ENCODE measurements at regions not wholly inside any gene's neighbourhood (a gene's known extent, or its start where the extent isn't known, plus 50 kb on each side); places are given as distances from the start of the nearest gene placed in this dataset.

GRCh38 chr6:51529240-51529639 lies 558.2 kb downstream of the PKHD1 start:
- TF ChIP-seq CTCF (IDR thresholded peaks at IDR 0.05; ENCODE audit: low read depth, low read length): no peak
- CTCF ChIA-PET: no interaction called here
- POLR2A ChIA-PET: no interaction called here
- DNase-seq (ENCODE audit: low read depth, low spot score): no peak
- Histone ChIP-seq H3K9me3 (ENCODE audit: control insufficient read depth, insufficient read depth, low read length) (peaks cover 12% of the 10 kb centered on the region; the same call in 1 of the 2 replicates), H3K27me3 (ENCODE audit: control insufficient read depth, insufficient read depth, low read length) (no peaks in the 10 kb centered on the region), H3K27ac (ENCODE audit: low read depth, low read length) (no peak overlapping the region), H3K4me3 (ENCODE audit: low read depth, low read length) (no peak overlapping the region)

GRCh38 chr6:51531623-51532022 lies 555.8 kb downstream of the PKHD1 start:
- no peak overlapping the region for H3K4me3 ChIP-seq (ENCODE audit: low read depth, low read length)
- no peaks in the 10 kb centered on the region for H3K27me3 ChIP-seq (ENCODE audit: control insufficient read depth, insufficient read depth, low read length)
- no peak overlapping the region for H3K27ac ChIP-seq (ENCODE audit: low read depth, low read length)
- ChIA-PET CTCF (no interaction called here), POLR2A (no interaction called here)
- H3K9me3 ChIP-seq (ENCODE audit: control insufficient read depth, insufficient read depth, low read length): peaks cover 8% of the 10 kb centered on the region; the same call in 1 of the 2 replicates
- TF ChIP-seq CTCF (IDR thresholded peaks at IDR 0.05; ENCODE audit: low read depth, low read length): no peak
- DNase-seq (ENCODE audit: low read depth, low spot score): no peak

GRCh38 chr6:51533962-51534361 lies 553.5 kb downstream of the PKHD1 start:
- CTCF ChIA-PET: no interaction called here
- TF ChIP-seq CTCF (IDR thresholded peaks at IDR 0.05; ENCODE audit: low read depth, low read length): no peak
- no peak for DNase-seq (ENCODE audit: low read depth, low spot score)
- Histone ChIP-seq H3K9me3 (ENCODE audit: control insufficient read depth, insufficient read depth, low read length) (peaks cover 4% of the 10 kb centered on the region; the same call in 1 of the 2 replicates), H3K27me3 (ENCODE audit: control insufficient read depth, insufficient read depth, low read length) (no peaks in the 10 kb centered on the region), H3K27ac (ENCODE audit: low read depth, low read length) (no peak overlapping the region), H3K4me3 (ENCODE audit: low read depth, low read length) (no peak overlapping the region)
- POLR2A ChIA-PET: no interaction called here

GRCh38 chr6:51535327-51535726 lies 552.1 kb downstream of the PKHD1 start:
- Histone ChIP-seq H3K27ac (ENCODE audit: low read depth, low read length) (no peak overlapping the region), H3K4me3 (ENCODE audit: low read depth, low read length) (no peak overlapping the region), H3K9me3 (ENCODE audit: control insufficient read depth, insufficient read depth, low read length) (peaks cover 4% of the 10 kb centered on the region; the same call in 1 of the 2 replicates), H3K27me3 (ENCODE audit: control insufficient read depth, insufficient read depth, low read length) (no peaks in the 10 kb centered on the region)
- DNase-seq (ENCODE audit: low read depth, low spot score): no peak
- POLR2A ChIA-PET: no interaction called here
- no peak for TF ChIP-seq CTCF (IDR thresholded peaks at IDR 0.05; ENCODE audit: low read depth, low read length)
- CTCF ChIA-PET: no interaction called here

GRCh38 chr6:51536728-51537127 lies 550.7 kb downstream of the PKHD1 start:
- DNase-seq (ENCODE audit: low read depth, low spot score): no peak
- peaks cover 1% of the 10 kb centered on the region; the same call in 1 of the 2 replicates for H3K9me3 ChIP-seq (ENCODE audit: control insufficient read depth, insufficient read depth, low read length)
- no peaks in the 10 kb centered on the region for H3K27me3 ChIP-seq (ENCODE audit: control insufficient read depth, insufficient read depth, low read length)
- H3K4me3 ChIP-seq (ENCODE audit: low read depth, low read length): no peak overlapping the region
- no peak for TF ChIP-seq CTCF (IDR thresholded peaks at IDR 0.05; ENCODE audit: low read depth, low read length)
- no peak overlapping the region for H3K27ac ChIP-seq (ENCODE audit: low read depth, low read length)
- ChIA-PET CTCF (no interaction called here), POLR2A (no interaction called here)

Data from AG04450 (cell line).